Muscle of arm (tissue), 1 donor: ENCODE measurements at regions not wholly inside any gene's neighbourhood (a gene's known extent, or its start where the extent isn't known, plus 50 kb on each side); places are given as distances from the start of the nearest gene placed in this dataset.
"Not testable (repeated sequence)": the region's sequence is repeated elsewhere in the genome, so short reads cannot be mapped to it uniquely, and the experiment has no call there.

Experiments used
- DNase-seq: peaks from one replicate; pipeline ENCODE4 v3.0.0-alpha.2; 2013

DNA sequence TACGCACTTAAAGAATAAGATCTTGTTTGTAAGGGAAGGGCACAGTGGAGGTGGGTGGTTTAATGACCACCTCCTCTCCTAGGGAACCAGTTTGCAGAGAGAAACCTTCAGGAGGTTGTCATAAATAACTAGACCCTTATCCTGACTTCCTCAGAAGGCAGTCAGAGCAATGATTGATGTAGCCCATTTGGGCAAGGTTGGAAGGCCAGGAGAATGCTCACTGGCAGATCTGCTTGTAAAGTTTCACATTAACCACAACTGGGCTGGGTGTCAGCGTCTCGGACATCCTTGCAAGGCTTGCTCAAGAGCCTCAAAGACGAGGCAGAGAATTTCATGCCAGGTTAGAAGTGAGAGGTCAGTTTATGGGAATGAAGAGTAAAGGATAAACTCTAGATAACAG is 87.6 kb upstream of the TRABD2B start:
- no peak for DNase-seq

DNA sequence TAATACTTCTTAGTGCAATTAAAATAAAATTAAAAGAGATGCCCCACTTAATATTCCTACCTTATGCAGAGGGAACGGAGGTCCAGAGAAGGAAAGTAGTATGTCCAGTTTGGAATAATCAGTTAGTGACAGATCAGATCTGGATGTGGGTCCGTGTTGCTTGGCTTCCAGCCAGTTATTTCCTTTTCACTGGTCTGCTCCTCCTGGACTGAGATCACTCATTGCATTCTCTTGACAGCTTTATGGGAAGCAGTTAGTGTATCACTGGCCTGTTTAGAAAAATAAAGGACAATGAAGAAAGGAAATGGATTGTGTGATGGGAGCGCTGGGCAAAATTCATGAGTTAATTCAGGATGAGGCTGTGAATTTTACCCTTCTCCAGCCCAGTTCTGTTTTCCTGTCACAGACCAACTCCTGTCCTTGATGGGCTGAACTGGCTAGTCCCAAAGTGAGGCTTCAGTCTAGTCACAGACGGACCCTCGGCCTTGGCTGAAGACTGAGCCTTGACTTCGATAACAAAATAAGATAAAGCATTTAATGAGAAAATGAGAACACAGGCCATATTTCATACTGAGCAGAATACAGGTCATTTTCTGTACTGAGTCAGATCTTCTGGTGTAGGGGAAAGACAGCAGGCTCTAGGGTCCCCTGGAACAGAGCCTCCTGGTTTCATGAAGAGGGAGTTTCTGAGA is 85.2 kb upstream of the TRABD2B start:
- no peak for DNase-seq

DNA sequence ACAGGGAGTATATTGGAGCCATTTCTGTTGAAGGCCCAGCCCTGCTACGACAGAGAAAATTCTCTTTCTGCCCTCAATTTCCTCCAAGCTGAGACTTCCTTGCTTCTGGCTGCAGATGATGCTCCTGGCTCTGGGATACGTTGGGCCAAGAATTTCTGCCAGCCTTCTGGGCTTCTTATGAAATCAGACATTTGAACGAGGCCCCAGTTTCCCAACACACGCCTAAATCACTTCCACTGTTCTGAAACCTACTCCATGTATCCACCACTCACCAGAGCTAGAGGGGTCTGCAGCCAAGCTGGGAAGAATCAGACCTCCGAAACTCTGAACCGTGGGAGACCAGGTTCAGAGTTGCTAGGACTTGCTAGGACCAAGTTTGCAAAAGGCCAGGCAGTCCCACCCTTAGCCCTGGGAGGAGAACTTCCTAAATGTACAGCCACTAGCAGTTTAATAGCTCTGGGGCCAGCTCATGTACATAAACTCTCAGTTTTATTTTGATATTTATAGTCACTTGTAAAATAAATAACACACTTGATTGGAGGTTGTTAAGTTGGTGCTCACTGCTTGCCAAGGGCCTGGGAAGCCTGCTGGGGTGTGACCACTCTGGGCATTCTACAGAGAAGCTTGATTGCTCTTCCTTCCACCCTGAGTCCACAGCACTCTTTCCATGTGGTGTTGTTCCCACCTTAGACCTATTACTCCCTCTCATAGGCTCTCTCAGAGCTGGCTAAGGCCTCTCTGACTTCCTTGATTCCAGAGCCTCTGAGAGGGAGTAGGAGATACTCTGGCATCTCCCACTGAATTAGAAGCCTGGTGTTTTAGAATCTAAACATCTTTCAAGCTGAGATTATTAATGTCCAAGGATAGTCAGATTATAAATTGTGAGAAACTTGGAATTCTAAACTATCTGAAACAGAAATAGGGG is 83.4 kb upstream of the TRABD2B start:
- DNase-seq, result no peak

DNA sequence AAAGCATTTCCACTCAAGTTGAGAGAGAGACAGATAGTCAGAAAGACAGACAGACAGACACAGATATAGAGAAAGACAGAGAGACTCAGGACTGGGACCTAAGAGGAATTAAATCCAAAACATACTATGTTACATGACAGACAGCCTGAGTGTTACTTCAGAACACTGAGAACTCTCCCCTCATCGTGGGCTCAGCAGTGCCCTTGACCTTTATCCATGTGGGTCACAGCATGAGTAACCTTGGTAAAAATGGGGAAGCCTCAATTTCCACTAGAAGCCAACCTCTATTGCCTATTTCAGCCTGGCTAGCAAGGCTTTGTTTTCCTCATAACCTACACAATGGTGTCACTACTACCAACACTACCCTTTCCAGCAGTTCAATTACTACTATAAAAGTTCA is 81.9 kb upstream of the TRABD2B start:
- DNase-seq, result no peak

DNA sequence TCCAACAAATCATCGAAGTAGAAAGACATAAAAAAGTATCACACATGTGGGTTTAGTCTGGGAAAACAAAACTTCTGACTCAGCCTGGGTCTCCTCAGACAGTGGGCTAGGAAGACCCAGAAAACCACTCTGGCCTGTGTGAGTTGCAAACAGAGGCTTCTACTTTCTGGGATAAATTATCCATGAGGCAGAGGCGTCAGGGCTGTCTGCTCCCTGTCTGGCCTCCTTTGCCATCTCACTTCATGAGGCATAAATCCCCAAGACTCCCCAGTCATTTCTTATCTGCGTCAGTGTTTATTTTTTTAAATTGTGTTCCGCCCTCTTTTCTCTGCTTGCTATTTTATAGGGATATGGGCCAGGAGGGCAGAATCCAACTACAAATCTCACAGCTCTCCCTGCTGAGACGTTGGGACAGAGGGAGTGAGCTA is 80.6 kb upstream of the TRABD2B start:
- no peak for DNase-seq

DNA sequence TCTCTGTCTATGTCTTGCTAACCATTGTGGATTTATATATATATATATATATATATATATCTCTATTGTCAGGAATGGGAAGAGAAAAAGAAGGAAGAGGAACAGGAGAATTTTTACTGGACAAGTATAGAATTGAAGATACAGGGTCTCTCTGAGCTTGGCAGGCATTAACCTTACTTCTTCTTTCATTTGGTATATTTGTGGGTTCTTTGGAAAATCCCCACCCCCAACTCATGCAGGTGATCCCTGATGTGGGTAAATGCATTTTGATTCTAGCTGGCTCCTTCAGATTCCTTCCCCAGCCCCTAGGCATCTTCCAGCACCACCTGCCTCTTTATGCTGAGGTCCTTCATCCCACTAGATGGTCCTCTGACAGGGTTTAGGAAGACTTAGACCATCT is 78.8 kb upstream of the TRABD2B start:
- DNase-seq, result no peak

DNA sequence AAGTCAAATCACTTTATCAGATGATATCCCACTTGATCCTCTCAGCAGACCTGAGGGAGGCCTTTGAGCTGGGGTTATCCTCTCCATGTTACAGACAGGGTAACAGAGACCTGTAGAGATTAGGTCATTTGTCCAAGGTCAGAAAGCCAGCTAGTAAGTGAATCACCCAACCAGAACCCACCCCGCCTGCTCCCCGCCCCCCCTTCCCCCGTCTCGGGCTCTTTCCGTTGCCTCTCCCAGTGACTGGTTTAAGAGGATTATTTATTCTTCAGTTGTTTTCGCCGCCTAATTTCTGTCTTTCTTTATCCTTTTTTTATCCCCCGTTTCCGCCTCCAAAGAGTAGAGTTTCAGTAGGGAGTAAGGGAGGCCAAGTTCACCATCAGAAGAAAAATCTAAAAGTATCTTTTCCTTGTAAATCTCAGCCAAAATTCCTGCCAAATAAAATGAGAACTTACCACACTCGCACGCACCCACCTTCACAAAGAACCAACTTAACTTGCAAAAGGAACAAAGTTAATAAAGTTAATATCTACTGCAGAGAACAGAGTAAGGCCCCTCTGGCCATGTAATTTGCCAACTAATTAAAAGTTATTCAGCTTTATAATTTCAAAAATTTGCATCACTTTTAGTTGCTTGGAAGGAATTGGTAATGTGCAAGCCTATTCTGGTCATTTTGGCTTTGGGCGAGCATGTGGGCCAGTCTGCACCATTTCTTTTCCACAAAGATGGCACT is 76.8 kb upstream of the TRABD2B start:
- DNase-seq, result no peak

DNA sequence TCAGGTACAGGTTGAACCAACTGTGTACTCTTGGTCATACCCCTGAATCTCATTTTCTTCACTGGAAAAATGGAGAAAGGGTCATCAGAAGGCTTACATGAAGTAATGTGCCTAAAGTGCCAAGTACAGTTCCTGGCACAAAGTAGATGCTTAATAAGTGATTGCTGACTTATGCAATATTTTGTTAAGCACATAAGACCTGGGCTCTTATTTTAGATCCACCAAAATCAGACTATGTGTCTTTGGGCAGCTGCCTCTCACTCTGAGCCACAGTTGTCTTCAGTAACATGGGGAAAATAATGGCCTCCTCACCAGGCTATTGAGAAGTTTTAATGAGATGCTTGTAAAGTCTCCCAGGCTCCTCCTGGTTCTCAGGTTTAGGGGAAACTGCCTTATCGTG is 74.3 kb upstream of the TRABD2B start:
- no peak for DNase-seq

DNA sequence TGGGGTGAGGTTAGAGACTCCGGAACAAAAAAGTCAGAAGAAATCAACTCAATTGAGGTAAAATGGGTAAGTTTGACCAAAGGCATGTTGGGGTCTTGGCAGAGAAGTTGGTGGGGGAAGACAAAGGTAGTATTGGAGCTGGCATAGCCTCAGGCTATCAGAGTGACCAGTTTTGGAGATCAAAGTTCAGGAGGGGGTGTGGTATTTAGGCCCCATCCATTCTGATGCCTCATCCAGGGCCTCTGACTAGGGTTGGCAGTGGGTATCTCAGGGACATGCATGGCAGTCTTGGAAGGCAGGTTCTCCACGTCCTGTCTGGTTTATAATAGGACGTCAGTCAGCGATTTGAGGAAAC is 73.2 kb upstream of the TRABD2B start:
- DNase-seq, result no peak

DNA sequence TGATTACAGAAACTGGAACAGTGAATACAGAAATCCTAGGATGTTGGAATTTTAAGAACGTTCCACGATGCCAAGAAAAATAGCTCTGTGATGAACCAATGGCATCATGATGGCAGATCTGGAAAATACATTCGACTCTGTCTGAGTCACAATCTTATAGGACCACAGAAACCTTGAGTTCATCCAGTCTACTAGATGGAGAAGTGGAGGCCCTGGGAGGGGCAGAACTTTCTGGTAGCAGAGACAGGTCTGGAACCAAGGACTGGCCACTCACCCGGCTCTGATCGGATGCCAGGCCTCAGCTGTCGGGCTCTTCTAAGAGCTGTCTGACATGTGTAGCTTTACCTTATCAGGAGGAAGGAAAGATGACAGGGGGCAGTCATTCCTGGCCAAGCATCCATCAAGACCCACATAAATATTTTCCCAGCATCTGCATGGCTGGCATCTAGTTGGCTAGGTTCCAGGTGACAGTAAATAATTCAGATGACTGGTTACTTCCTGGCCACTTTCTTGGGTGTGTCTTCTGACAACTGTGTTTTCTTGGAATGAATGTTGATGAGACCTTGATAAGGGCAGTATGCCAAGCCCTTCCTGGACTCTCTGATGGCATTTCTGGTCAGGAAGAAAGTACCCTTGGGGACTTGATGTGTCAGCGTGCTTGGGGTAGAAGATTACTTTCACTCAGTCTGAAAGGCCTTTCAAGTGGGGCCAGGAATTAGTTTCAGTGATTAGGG is 72.6 kb upstream of the TRABD2B start:
- DNase-seq, result no peak

DNA sequence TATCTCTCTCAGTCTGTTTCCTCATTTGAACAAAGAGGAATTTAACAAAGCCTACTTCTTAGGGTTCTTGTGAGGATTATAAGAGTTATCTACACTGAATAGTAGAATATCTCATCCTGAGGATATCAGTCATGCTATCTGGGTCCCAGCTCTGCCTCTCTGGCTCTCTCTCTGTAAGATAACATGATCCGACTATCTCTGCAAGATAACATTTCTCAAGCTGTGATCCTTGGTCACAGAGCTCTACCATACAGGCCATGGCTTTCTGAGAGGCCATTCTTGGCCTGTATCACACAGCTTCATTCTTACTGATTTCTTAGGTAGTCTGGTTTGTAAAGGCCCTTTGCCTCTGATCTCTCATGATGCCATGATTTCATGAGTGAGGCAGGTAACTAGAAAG is 71.0 kb upstream of the TRABD2B start:
- DNase-seq, result no peak

DNA sequence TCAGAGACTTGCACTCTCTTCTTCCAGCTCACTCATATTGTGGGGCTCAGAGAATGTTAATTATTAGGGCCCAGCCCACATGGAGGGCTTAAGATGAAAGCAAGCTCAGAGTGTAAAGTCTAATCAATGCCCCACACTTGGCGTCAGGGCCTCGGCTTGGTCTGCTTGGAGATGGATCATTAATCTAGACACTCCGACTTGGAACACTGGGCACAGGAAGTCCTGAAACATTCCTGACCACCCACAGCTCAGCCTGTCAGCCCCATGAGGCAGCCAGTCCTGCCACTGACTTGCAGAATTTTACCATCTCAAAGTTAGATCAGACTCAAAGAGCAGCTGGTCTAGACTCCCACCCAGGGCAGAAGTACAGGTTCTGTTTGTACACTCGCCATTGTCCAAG is 69.8 kb upstream of the TRABD2B start:
- no peak for DNase-seq

DNA sequence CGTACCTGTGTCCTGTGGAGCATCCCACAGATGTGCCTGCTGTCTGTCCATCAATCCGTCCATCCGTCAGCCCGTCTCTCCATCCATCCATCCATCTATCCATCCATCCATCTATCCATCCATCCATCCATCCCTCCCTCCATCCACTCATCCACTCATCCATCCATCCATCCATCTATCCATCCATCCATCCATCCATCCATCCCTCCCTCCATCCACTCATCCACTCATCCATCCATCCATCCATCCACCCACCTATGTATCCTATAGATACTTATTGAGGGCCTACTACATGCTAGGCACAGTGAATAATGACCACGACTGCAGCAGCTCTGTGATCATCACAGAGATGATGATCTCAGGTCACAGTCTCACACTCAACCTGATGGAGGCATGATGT is 67.5 kb upstream of the TRABD2B start:
- DNase-seq, result not testable (repeated sequence)

DNA sequence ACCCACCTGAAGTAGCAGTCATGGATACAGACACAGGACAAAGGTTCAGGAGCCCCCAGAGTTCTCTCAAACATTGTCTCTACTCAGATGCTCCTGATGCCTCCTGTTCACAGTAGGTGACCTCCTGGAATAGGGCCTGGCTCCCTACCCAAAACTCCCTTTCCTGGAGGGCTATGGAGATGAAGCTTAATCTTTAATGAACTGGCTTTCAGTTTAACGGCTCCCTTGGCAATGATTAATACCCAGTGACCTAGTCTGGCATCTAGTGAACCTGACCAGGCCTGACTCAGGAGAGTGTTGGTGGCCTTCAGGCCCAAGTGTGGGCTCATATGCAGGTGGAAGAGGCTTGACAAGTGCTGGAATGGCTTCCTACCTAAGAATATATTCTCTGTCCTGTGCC is 65.2 kb upstream of the TRABD2B start:
- no peak for DNase-seq

DNA sequence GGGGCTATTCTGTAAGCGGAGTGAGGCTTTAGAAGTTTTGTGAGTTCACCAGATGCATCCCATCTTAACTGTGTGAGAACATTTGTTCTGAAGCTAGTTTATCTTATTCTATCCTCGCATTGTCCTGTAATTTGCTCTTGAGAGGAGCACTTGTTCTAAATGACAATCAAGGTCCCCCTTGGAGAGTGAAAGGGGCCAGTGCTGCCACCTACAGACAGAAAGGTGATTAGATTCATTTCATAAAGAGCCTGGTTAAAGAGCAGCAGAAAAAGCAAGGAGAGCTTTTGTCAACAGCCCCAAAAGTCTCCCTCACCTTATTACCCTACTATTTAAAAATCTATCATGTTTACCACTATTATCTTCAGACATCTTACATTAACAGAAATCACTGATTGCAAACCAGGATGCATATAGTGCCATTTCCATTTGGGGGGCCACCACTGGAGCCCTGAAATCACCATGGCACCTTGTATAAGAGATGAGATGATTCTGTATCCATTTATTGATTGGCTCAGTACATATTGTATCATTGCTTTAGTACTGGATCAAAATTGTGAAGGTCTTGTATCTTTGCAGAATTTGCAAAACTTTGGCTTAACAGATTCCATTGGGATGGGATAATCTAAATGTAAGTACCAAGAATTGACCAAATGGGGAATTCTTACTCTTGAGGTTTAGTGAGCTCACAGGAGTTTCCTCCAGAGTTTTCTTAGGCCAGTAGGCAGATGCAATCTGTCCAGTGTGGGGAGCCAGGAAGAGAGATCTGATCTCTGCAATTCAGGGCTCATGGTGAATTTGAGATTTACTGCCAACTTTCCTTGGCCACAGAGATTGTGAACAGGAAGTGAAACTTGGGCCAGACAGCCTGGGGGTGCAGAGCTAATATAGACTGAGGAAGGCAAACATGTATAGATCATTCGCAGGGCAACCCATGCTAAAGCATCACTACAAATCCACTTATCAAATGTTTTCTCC is 64.3 kb upstream of the TRABD2B start:
- DNase-seq, result peak; percentile 74

DNA sequence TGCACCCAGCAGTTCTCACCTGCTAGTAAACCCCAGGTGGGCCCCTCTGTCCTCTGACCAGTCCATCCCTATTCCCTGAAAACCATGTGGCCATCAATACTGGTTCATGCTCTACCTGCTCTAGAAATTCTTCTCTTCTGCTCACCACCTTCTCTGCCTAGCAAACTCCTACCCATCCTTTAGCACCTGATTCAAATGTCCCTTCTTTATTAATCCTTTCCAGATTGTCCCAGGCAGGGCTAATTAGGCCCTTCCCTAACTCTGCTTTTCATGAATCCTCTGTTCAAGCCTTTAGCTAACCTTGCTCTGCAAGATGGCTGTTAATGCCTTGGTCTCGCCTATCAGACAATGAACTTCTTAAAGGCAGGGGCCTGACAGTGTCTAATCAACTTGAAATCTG is 62.1 kb upstream of the TRABD2B start:
- DNase-seq, result no peak

DNA sequence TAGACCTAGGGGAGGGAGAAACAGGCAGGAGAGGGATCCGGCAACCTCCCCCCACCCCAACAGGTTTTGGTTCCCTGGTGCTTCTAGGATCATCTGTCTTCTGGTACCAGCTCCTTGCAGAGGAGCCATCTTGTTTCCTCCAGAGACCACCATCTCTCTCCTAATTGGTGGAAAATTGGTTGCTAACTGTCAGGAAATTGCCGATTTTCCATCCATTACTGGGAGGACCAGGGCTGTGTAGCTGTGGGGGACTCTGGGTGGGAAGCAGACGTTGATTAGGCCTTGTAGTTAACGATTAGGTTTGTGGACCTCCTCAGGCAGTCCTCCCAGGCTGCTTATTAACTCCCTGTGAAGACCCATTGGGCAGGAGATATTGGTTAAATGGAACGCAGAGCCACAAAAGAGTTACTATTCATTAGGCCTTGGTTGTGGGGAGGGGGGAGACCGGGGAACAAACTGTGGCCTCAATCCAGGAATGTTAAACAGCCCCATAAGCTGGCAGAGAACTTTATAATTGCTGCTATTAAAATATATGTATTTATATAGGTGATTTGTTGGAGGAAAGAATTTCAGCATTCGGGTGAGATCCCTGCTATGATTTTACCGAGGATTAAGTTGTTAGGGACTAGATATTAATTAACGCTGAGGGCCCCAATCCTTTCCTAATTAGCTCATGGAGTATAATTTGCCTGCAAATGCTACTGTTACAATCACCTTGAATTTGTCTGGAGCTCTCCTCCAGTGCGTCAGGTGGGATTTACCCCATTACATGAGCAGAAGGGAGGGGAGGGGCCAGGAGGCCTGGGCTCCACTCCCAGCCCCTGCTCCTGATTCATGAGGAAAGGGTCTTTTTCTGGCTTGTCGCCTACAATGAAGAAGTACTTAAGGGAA is 61.2 kb upstream of the TRABD2B start:
- no peak for DNase-seq

DNA sequence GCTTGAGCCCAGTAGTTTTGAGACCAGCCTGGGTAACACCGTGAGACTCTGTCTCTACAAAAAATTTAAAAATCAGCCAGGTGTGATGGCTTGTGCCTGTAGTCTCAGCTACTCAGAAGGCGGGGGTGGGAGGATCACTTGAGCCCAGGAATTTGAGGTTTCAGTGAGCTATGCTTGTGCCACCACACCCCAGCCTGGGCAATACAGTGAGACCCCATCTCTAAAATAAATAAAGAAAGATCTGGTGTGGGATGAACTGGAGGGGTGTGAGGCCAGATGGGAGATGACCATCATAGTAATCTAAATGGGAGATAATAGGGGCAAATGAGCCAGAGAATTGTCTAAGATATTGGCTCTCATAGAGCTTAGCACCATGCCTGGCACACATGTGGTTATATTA is 60.1 kb upstream of the TRABD2B start:
- no peak for DNase-seq

DNA sequence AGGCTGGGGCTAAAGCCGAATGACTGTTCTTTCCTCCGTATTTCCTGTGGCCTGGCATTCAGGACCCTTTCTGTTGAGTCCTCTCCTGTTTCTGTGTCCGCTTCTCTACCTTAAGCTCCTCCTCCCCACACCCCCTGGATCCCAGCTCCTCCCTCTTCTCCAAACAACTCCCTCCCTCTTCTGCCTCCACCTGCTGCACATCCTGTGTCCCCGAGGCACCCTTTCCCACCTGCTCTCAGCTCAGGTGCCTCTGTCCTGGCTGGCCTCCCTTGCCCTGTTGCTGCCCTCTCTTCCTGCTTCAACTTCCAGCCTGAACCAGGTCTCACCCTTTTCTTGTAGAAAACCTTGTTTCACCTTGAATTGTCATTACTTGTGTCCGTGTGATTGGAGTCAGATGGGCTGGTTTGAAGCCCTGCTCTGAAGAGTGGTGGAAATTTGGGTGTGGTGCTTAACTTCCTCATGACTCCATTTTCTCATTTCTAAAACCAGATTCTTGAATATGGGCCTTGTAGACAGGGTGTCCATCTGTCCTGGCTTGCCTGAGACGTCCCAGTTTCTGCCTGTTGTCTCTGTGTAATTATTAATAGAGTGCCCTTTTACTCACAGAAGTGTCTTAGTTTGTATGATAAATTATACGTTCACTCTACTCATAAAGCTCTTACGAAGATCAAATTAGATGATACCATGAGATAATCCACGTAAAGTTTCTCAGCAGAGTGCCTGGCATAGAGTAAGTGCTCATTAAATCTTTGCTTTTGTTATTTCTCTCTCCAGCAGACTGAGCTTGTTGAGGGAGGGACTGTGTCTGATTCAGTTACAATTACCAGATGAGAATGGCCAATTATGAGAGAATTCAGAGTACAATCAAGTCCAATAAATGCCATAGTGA is 58.9 kb upstream of the TRABD2B start:
- no peak for DNase-seq
